ENCODE measurements at regions not wholly inside any gene's neighbourhood (a gene's known extent, or its start where the extent isn't known, plus 50 kb on each side); places are given as distances from the start of the nearest gene placed in this dataset.

DNA sequence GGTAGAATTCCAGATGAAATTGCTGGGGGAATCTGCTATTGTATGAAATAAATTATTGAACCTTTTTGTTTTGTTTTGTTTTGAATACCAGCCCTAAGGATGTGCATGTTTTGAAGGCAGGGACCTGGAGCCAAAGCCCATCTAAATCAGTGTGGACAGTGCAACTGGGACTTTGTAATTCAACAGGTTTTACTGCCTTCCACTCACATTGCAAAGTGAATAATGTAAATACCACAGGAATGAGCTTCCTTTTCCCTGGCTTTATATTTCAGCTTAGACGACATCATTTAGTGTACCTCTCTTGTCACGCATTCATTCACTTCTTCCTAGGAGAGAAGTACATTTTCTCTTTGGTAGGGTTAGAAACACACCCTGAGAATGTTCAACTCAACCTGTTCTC, 795.0 kb downstream of the CENPC start:
- in situ Hi-C loops (cut with HindIII; ENCODE audit: extremely low pct_ligation_motif_present, low pct_unique_long_range_greater_than_20kb) (no loop called here), intact Hi-C loops (cut with micrococcal nuclease; ENCODE audit: unreplicated experiment) (no loop called here)
- ChIA-PET CTCF (ENCODE audit: low intra/inter-chr PET ratio, low total read pairs) (no interaction called here), POLR2A (no interaction called here)
- no peak overlapping the region for H2AFZ ChIP-seq (ENCODE audit: low read length)
- FAIRE-seq (no peak), ATAC-seq (no peak), DNase-seq (ENCODE audit: low spot score) (no peak)
- no peaks in the 10 kb centered on the region for H3K9me3 ChIP-seq (ENCODE audit: low read length)
- 0% methylated on average over 2 of the region's 2 CpGs for WGBS (ENCODE audit: low lambda C conversion rate)
- no peak overlapping the region for H3K9ac ChIP-seq (ENCODE audit: insufficient read depth, low read depth, low read length)
- no peaks in the 10 kb centered on the region for H3K36me3 ChIP-seq (replicated peaks in 1 of 2; ENCODE audit: control insufficient read depth in 1 of 2, insufficient read depth in 2 of 2, low read length in 2 of 2)
- BruUV-seq (replicated peaks): no TSS peak
- H3K4me3 ChIP-seq (replicated peaks in 1 of 3; ENCODE audit: insufficient read depth in 1 of 3, low read depth in 2 of 3, low read length in 3 of 3): no peak overlapping the region
- no peak overlapping the region for H3K27ac ChIP-seq (ENCODE audit: extremely low read length, insufficient read depth, low read length)
- no peaks in the 10 kb centered on the region for H4K20me1 ChIP-seq (ENCODE audit: insufficient read depth, low read length)
- no peaks in the 10 kb centered on the region for H3K79me2 ChIP-seq (ENCODE audit: insufficient read depth, low read length)
- no peaks in the 10 kb centered on the region for H3K27me3 ChIP-seq (ENCODE audit: control insufficient read depth in 1 of 2, insufficient read depth in 2 of 2, low read length in 2 of 2)
- H3K4me2 ChIP-seq (ENCODE audit: low read depth, low read length): no peak overlapping the region
- H3K4me1 ChIP-seq (ENCODE audit: insufficient read depth, low read length): no peaks in the 10 kb centered on the region
- TF ChIP-seq RBFOX2 (IDR thresholded peaks at IDR 0.05; ENCODE audit: low read depth, low read length): no peak
- TF ChIP-seq ZNF367 (CRISPR knock-in tag; IDR thresholded peaks at IDR 0.05; ENCODE audit: borderline replicate concordance): no peak
- no peak for TF ChIP-seq ZNF609 (CRISPR knock-in tag; IDR thresholded peaks at IDR 0.05; ENCODE audit: borderline replicate concordance)
- no peak for TF ChIP-seq TEF (CRISPR knock-in tag; IDR thresholded peaks at IDR 0.05)
- no peak for TF ChIP-seq ZNF333 (CRISPR knock-in tag; IDR thresholded peaks at IDR 0.05; ENCODE audit: borderline replicate concordance)
- TF ChIP-seq, protein P1, sequence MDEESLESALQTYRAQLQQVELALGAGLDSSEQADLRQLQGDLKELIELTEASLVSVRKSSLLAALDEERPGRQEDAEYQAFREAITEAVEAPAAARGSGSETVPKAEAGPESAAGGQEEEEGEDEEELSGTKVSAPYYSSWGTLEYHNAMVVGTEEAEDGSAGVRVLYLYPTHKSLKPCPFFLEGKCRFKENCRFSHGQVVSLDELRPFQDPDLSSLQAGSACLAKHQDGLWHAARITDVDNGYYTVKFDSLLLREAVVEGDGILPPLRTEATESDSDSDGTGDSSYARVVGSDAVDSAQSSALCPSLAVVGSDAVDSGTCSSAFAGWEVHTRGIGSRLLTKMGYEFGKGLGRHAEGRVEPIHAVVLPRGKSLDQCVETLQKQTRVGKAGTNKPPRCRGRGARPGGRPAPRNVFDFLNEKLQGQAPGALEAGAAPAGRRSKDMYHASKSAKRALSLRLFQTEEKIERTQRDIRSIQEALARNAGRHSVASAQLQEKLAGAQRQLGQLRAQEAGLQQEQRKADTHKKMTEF (CRISPR knock-in tag; IDR thresholded peaks at IDR 0.05): no peak
- no peak for TF ChIP-seq GLI4 (CRISPR knock-in tag; IDR thresholded peaks at IDR 0.05; ENCODE audit: borderline replicate concordance)
- no peak for TF ChIP-seq SYNCRIP (IDR thresholded peaks at IDR 0.05; ENCODE audit: insufficient read depth, low read depth, low read length)
- TF ChIP-seq ZNF576 (CRISPR knock-in tag; IDR thresholded peaks at IDR 0.05): no peak
- no peak for TF ChIP-seq ZBTB49 (CRISPR knock-in tag; IDR thresholded peaks at IDR 0.05; ENCODE audit: borderline replicate concordance)
- TF ChIP-seq ZNF720 (CRISPR knock-in tag; IDR thresholded peaks at IDR 0.05): no peak
- TF ChIP-seq BRD4 (CRISPR knock-in tag; IDR thresholded peaks at IDR 0.05): no peak
- no peak for TF ChIP-seq NCOA1 (CRISPR knock-in tag; IDR thresholded peaks at IDR 0.05)
- TF ChIP-seq SIN3B (IDR thresholded peaks at IDR 0.05; ENCODE audit: low read length): no peak
- TF ChIP-seq MIER2 (CRISPR knock-in tag; IDR thresholded peaks at IDR 0.05): no peak
- TF ChIP-seq GTF2F1 (IDR thresholded peaks at IDR 0.05; ENCODE audit: low read length): no peak
- no peak for TF ChIP-seq SMARCC2 (IDR thresholded peaks at IDR 0.05)

All from HepG2 (cell line).